GM23248 (cell line): ENCODE measurements at regions not wholly inside any gene's neighbourhood (a gene's known extent, or its start where the extent isn't known, plus 50 kb on each side); places are given as distances from the start of the nearest gene placed in this dataset.

Experiments
- EZH2 ChIP-seq: fragments of 200-600 bp; sonication (generic); IDR thresholded peaks from 2 replicates; pipeline ENCODE4 v1.6.1; 2018; ENCODE audit warnings: antibody characterized with exemption, mild to moderate bottlenecking; ENCODE audit not compliant: insufficient read depth, poor library complexity, severe bottlenecking
- EZH2phosphoT487 ChIP-seq: fragments of 200-600 bp; sonication (generic); IDR thresholded peaks from 2 replicates; pipeline ENCODE4 v1.6.1; 2018; ENCODE audit warnings: antibody characterized with exemption, moderate library complexity, mild to moderate bottlenecking, low read depth; ENCODE audit not compliant: insufficient read depth

DNA sequence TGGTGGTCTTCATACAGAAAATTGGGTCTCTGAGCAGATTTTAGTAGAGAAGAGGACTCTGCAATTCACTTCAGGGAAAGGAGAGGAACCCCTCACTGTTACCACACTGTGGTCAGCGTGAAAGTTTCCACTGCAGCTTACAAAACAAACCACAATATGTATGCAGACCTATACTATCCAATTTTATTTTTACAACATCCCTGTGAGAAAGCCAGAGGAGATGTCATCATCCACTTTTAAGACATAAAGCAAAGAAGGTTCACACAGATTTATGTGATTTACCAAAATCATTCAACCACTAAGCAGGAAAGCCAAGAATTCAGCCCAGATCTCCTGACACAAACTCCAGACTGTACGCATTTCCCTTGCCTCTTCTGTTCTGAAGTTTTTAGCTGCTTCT lies 442.4 kb downstream of the FRK start:
- TF ChIP-seq EZH2phosphoT487 (no peak), EZH2 (no peak)
